HK-2 (cell line): ENCODE measurements at regions not wholly inside any gene's neighbourhood (a gene's known extent, or its start where the extent isn't known, plus 50 kb on each side); places are given as distances from the start of the nearest gene placed in this dataset.
"Not testable (repeated sequence)": the region's sequence is repeated elsewhere in the genome, so short reads cannot be mapped to it uniquely, and the experiment has no call there.

Source experiments
- DNase-seq: peaks from one replicate; pipeline ENCODE4 v3.0.0-alpha.2; 2018; ENCODE audit not compliant: unreplicated experiment

DNA sequence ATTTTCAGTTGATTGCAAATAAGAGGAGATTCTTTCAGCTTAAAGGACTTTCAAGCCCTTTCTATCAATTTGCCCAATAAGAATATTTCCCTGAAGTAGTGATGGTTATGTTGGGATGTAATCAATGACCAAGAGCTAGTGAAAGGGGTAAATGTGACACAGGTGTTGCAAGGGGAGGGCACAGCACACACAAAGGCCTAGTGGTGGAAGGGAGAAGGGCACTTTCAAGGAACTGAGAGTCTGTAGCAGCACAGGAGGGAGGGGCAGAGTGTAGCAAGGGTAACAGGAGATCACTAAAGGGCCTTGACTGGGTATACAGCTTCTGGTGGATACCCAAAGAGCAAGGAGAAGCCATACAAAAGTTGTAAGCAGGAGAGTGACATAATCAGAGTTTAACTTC, 217.8 kb upstream of the ARHGEF26 start:
- DNase-seq: no peak

DNA sequence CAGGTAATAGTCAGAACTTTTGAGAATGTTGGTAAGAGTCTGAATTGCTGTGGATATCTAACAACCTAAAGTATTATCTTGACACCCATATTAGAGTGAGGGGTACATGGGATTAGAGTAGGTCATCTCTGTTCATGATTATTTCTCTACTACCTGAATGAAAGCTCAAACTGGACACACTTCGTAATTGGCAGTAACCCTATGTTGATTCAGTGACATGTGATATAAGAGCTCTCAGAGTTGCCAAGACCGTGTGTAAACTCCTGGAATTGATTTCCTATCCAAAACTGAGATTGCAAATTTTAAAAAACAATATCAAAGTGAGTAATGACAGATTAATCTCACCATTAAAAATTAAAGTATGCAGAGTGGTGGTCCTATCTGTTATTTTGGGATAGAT, 214.8 kb upstream of the ARHGEF26 start:
- no peak for DNase-seq

DNA sequence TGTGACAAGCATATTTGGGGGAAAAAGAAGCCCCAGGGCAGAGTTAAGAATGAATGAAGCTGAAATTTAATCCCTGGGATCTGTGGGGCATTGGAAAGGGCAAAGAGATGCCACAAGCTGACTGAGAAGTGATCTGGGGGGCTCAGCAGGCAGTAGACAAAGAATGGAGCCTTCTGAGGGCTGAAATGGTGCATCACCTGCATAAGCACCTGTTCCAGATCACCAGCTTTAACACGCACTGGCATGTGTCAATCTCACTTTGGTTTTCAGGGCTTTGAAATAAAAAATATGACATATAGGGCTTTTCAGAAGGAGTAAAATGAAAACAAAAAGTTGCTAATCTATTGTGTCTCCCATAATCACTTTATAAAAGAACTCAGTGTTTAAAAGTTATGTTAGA, 210.8 kb upstream of the ARHGEF26 start:
- no peak for DNase-seq

DNA sequence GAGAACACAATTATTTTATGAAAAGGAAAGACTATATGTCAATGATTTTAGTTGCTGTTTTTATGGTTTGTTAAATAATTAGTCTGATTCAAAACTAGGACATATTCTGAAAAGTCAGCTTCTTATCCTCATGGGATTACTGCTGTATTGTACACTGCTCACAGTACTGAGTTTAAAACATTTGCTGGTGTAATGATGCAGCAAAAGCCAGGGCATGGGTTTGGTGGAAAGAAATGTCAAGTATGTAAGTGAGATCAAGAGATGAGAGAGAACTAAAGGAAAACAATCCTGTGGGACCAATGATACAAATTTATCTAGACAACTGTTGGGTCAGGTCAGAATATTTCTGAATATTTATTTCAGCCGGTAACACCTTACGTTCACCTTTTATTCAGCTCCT, 210.1 kb upstream of the ARHGEF26 start:
- DNase-seq: no peak

DNA sequence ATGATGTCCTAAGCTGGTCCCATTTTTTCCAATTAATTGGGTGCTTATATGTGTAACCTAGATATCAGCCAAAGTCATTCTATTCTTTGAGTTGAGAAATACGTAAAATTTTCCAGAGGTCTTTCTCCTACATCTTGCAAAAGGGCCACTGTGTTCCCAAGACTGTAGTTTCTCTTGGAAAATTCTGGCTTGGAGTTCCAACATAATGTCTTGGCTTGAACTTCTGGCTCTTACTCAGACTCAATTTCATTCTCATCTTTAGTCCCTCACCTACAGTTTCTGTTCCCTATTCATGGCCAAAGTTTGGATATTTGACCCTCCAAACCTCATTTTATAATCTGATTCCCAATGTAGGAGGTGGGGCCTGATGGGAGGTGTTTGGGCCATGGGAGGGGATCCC, 201.4 kb upstream of the ARHGEF26 start:
- DNase-seq: no peak

DNA sequence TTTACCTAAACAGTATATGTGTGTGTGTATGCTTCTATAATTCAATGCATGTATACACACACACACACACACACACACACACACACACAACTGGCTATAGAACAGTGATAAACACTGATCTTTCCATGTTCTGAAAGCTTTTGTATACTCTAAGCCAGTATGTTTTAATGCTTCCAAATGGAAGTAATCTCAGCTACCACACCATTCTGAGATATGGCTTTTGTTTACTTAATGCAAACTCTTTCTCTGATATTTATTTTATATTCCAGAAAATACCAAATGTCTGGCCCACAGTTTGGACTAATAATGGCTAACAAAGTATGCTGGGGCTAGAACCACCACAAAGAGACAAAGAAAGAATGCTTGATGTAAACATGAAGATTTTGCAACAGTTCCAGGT, 199.4 kb upstream of the ARHGEF26 start:
- DNase-seq: no peak

DNA sequence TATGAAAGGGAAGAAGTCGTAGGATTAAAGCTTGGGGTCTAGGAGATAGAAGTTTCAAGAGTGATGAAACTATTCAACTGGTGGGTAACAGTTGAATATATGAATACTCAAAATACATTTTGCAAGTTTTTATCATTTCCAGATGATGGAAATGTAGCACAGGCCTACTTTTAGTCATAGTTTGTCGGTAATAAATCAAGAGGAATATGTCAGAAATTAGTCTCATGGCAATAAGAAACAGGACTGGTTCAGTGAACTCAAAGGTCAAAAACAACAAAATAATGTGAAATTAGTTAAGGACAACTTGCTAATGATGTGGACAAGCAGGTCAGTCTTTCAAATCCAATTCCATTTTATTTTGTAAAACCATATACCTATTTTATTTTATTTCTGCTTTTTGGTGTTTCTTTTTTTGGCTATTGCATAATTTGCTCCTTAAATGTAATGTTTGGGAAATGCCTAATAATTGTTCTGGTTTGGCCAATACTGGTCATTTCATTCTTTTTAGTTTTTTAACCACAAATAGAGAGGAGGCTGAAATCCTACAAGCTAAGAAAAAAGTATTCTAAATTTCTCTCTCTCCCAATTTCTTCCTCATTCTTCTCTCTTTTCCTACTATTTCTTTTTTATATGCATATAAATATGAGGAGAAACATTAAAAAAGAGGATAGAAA, 195.2 kb upstream of the ARHGEF26 start:
- no peak for DNase-seq

DNA sequence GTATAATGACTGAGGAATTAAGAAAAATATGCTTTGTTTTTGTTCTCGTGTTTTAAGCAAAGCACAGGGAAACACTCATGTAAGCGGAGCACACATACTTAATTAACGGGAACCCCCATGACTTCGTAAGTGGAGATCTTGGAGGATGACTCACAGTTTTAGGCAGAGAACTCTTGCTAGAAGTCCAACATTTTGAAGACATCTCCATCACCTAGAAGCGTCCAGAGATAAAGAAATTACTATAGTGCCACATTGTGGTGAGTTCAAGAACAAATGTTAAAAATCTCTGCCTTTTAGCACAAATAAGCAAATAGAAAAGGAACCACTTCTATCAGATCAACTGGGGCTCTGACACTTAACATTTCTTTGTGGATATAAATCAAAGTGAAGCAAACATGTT, 194.1 kb upstream of the ARHGEF26 start:
- DNase-seq: no peak

DNA sequence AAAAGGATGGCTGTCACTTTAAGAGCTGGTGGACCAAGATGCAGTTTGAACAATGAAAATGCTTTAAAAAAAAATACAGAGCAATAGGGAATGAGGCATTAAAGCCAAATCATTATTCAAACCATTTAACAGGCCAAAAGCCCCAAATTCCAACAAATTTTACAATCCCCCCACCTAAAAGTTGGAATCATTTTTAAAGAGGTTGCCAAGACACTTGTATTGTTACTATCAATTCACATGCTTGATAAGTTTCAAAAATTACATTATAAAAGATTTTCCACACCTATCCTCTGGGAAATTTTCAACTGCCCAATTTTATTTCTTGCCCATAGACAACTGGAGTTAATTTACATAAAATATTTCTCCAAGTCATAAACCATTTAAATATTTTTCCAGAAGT, 192.3 kb upstream of the ARHGEF26 start:
- DNase-seq: no peak

DNA sequence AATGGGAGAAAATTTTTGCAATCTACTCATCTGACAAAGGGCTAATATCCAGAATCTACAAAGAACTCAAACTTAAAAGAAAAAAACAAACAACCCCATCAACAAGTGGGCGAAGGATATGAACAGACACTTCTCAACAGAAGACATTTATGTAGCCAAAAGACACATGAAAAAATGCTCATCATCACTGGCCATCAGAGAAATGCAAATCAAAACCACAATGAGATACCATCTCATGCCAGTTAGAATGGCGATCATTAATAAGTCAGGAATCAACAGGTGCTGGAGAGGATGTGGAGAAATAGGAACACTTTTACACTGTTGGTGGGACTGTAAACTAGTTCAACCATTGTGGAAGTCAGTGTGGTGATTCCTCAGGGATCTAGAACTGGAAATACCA, 187.7 kb upstream of the ARHGEF26 start:
- DNase-seq: not testable (repeated sequence)

DNA sequence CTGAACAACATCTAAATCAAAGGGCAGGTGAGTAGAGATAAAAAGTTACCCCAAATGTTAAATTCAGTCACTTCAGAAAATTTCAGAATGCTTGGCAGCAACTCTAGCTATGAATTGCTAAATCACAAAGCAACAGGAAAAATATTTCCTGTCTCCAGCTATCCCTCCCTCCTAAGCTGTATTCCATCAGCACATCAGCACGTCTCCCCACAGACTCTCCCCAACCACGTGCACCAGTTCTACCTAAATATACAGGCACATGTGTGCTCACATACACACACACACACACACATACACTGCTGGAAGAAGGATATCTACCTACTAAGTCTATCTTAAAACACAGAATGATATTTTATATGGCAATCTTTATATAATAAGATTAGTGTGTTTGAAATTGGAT, 177.1 kb upstream of the ARHGEF26 start:
- no peak for DNase-seq

DNA sequence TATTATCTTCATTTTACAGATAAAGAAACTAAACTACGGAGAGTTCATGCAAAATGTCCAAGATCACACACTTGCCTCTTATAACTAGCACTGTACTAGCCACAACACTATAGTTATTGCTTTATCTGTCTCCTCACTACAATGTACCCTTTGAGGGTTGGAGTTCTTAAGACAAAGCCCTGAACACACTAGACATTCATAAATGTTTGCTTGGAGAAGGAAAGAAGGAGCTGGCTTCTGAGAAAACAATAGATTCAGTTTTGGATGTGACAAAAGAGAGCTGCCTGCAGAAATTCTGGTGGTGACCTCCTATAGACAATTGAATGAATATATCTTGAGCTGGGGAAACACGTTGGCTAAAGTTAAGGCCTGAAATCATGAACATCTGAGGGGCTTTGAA, 169.9 kb upstream of the ARHGEF26 start:
- no peak for DNase-seq

DNA sequence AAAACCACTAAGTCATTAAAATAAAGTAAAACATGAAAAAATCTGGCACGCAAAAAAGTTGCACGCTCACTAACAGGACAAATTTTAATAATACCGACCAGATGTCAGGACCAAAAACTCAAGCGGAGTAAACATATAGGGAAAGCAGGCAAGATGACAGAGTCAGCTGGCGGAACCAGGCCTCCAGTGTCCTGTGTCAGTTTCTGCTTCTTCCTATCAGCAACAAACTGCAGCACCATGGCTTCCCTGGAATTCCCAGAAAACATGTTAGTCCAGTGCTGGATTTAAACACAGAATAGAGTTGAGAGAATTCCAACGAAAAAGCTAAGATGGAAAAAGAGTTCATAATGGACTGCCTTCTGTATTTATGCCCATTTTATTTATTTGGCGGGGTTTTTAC, 169.1 kb upstream of the ARHGEF26 start:
- no peak for DNase-seq

DNA sequence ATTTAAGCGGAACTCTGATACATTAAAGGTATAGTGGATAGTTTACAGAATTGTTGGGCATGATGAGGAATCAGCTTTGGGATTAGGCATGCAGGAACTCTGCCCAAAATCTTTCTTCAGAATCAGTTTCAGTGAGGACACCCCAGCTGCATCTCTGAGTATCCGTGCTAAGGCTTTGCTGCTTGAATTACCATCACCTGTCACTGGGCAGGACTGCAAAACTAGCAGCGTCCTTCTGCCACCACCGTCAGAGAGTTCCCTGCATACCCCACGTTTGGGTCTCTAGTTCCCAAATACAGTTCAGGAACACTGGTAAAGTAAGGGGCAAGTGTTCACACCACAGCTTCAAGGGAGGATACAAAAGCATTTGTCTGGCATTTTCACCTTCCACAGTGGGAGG, 164.6 kb upstream of the ARHGEF26 start:
- no peak for DNase-seq

DNA sequence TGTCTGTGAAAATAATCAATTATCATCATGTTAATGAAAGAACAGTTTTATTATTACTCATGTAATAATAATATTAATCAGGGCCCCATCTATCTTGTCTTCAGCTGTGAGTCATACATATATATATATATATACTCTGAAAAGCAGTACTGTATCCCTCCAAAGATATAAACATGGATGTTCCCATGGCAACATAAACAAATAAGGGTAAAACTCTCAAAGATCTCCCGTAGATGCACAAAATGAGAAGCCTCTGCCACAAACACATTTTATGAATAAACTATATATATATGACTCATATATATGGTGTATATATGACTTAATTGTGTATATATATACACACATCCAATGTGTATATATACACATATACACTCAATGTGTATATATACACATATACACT, 163.8 kb upstream of the ARHGEF26 start:
- no peak for DNase-seq

DNA sequence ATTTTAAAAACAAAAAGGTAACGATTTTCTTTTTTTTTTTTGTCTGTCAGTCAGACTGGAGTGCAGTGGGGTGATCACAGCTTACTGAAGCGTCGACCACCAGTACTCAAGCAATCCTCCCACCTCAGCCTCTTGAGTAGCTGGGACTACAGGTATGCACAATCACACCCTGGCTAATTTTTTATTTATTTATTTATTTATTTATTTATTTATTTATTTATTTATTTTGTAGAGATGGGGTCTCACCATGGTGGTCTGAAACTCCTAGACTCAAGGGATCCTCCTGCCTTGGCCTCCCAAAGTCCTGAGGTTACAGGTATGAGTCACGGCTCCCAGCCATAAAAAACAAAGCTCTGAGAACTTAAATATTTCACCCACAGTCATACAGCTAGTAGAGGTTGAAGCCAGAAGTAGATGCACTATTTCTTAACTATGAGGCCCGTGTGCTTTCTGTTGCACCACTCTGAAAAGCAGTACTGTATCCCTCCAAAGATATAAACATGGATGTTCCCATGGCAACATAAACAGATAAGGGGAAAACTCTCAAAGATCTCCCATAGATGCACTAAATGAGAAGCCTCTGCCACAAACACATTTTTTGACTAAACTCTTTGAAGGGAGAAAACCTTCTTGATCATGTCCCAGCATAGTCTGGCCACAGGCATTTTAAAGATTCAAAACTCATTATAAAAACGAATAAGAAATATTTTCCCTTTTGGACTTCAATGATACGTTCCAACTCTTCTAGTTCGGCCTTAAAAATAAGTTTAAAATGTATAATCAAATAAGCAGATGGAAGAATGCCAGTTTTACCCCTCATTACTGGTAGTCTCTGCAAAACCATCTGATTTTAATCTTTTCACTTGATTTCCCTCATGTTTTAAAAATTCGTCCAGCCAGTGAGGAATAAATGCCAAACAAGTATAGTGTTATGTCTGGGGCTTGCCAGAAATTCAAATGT, 162.3 kb upstream of the ARHGEF26 start:
- no peak for DNase-seq

DNA sequence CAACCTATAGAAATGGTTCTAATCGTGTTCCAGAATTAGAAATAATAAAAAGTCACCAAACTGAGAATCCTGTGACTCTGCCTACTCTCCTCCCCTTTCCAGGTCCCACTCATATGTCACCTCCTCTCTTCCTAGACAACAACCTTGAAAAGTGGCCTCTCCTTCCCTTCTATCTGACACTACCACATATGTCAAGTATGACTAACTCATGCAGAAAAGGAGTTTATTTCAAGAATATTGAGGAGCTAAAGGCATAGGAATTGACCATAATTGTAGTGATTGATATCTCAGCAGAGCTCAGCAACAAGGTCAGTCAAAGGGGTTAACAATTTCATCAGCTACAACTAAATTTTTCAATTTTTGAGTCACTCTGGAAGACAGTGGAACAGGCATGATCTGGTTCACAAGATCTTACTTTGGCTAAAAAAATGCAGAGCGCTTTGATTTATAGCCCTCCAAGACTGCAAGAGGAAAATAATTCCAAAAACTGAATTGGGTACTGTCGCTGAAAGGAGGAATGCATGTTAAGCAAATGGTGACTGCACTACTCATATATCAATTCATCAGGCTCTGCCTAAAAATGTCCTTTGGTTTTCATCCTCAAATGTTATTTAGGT, 160.6 kb upstream of the ARHGEF26 start:
- no peak for DNase-seq

DNA sequence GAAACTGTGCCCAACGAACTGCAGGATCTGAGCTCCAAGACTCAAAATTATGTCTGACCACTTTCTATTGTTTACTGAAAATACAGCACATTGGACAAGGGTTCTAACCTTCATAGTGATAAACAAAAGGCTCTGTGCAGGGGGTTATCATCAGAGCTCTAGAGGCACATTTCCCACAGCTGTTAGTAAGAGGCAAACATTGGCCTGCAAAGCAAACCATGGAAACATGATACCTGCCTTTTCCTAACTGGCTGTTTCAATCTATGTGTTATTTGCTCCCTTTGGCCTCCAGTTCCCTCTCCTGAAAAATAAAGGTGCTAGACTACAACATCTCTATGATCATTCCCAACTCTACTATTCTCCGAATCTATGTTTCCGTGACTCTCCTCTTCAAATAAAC, 159.7 kb upstream of the ARHGEF26 start:
- DNase-seq: no peak

DNA sequence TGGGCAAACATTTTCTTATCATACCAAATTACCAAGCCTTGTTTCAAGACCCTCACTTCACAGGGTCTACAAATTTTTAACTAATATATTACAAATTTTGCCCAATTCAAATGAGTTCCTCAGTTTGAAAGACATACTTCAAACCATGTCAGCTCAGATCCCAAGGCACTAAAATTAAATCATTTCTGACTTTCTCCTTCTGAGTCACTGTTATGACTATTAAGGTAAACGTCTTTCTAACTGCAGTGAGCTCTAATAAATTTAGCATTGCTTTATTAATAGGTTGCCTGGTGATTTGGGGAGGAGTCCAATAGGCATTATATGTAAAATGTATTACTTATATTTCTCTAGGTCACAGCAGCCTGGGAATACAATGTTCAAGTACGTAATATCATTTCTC, 158.2 kb upstream of the ARHGEF26 start:
- DNase-seq: no peak

DNA sequence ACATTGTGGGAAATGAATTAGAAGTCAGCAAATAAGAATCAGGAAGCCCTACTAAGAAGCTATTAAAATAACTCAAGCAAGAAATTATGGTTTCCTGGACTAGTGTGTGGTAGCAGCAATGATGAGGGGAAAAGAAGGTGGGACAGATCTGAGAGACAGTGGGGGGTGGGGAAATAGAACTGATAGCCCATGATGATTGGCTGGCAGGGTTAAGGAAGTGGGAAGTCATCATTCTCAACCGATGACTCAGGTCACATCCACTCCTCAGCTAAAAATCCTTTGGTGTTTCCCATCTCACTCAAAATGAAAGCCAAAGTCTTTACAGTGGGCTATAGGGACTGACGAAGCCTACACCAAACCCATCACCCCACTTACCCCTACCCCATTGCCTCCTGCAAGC, 153.9 kb upstream of the ARHGEF26 start:
- DNase-seq: peak; percentile 6

DNA sequence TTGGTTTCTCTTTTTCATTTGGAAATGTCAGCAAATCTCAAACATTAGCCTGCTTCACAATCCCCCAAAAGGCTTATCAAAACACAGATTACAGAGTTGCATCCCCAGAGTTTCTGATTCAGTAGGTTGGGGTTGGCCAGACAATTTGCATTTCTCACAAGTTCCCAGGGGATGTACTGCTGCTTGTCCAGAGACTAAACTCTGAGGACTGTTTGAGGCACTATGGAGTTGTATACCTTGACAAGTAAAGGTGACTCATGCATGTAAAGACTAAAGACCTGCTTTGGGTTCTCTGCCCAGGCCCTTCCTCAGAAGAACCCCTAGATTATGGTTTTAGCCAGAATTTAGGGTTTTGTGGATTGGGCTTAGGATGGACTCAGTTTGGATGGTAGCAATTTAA, 151.1 kb upstream of the ARHGEF26 start:
- DNase-seq: no peak

DNA sequence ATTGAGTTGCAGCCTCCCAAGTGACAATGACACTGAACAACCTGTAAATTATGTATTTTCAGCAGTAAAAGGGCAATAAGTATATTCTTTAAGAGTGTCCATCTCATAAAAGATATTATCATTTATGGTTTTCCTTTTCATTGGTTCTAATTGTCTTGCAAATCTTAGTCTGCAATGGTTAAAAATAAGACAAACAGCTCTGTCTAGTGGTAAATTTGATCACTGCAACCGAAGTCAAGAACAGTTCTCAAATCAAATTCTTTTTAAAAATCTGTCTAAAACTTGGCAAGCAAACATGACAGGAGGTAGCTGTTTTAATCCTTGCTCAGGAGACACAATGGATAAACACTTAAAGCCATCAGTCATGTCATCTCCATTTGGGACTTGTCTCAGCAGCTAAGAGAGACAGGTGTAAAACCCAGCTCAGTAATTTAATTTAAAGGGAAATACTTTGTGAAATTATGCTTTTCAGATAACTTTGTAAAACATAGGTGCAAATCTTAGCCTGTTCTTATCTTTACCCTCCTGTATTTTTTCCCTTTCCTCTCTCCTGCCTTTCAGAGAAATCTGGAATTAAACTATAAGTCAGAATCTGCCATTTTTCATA, 150.3 kb upstream of the ARHGEF26 start:
- no peak for DNase-seq

DNA sequence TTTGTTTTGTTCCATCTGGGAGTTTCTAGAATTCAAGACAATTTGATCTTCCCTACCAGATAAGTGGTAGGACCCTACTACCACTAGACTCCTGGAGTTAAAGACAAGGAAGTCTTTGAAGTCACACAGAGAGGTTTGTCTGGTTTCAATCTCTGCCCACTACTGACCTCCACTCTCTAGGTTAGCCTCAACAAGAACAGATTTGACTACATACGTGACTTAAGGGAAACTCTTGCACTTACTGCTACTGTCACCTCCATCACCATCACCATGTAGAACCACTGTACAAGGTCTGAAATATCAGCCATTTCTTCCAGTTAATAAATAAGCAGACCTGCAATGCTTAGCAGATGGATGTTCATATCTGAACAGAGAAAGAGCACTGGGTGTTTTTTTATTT, 148.3 kb upstream of the ARHGEF26 start:
- no peak for DNase-seq
